ENCODE measurements at regions not wholly inside any gene's neighbourhood (a gene's known extent, or its start where the extent isn't known, plus 50 kb on each side); places are given as distances from the start of the nearest gene placed in this dataset.

DNA sequence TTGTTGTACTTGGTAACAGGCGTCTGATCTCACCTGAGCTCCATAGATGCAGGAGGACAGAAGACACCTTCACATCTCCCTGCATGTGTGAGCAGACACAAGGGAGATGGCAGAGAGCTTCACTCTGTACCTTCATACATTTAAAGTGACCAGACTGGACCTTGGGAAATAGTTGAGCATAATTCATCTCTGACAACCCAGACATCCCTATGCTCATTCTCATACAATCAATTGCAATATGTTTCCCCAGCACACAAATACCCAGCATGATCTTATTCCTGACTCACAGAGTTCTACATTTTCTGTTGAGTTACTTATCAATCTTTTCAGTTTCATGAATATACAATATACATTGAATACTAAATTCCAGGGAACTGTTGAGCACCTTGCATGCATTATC is 488.2 kb upstream of the API5 start:
- H2BK120ac ChIP-seq (ENCODE audit: low read depth, low read length), result no peak overlapping the region
- no CpG with 5 or more reads among the region's 1 CpG for WGBS (ENCODE audit: extremely low coverage, insufficient coverage, low lambda C conversion rate)
- no peak for DNase-seq
- no peak overlapping the region for H2BK15ac ChIP-seq (replicated peaks; ENCODE audit: low read depth)
- no peak overlapping the region for H3K18ac ChIP-seq (ENCODE audit: low read length)
- H4K8ac ChIP-seq (ENCODE audit: low read depth, low read length), result no peak overlapping the region
- H3K4me1 ChIP-seq (ENCODE audit: control insufficient read depth, low read depth, low read length), result no peaks in the 10 kb centered on the region
- no peaks in the 10 kb centered on the region for H3K79me2 ChIP-seq (ENCODE audit: control insufficient read depth, insufficient read depth, low read length)
- no peak overlapping the region for H2BK5ac ChIP-seq (ENCODE audit: low read length)
- no peak overlapping the region for H4K5ac ChIP-seq (ENCODE audit: low read length)
- H2AK5ac ChIP-seq (ENCODE audit: low read length), result no peak overlapping the region
- H3K79me1 ChIP-seq (ENCODE audit: low read length), result no peaks in the 10 kb centered on the region
- H3K4ac ChIP-seq (ENCODE audit: low read depth, low read length), result no peak overlapping the region
- no peak overlapping the region for H3K4me2 ChIP-seq (ENCODE audit: low read length)
- H3K36me3 ChIP-seq (ENCODE audit: control insufficient read depth, insufficient read depth, low read length), result no peaks in the 10 kb centered on the region
- H3K23ac ChIP-seq (ENCODE audit: low read length), result no peak overlapping the region
- H3K27me3 ChIP-seq (ENCODE audit: insufficient read depth, low read length, poor library complexity), result no peaks in the 10 kb centered on the region
- no peak overlapping the region for H3K9ac ChIP-seq (ENCODE audit: low read length)
- no peak overlapping the region for H3K27ac ChIP-seq (ENCODE audit: low read depth, low read length)
- H3K4me3 ChIP-seq (ENCODE audit: low read length), result no peak overlapping the region
- H3K56ac ChIP-seq (ENCODE audit: low read length), result no peak overlapping the region

DNA sequence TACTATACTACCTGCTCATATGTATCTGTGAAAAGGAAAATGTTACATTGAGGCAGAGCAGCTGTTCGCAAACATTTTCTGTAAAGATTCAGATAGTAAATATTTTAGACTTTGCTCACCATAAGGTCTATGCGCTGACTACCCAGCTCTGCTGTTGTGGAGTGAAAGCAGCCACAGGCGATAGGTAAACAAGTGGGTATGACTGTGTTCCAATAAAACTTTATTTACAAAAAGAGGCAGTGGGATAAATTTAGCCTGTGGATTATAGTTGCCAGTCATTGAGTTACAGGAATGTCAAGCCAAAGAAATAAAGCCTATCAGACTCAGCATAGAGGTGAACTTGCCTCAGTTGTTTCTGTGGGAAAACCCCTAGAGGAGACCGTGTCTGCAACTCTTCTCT is 487.7 kb upstream of the API5 start:
- H3K27ac ChIP-seq (ENCODE audit: low read depth, low read length), result no peak overlapping the region
- H3K4me1 ChIP-seq (ENCODE audit: control insufficient read depth, low read depth, low read length), result no peaks in the 10 kb centered on the region
- no peak overlapping the region for H2BK120ac ChIP-seq (ENCODE audit: low read depth, low read length)
- no CpG with 5 or more reads among the region's 4 CpGs for WGBS (ENCODE audit: extremely low coverage, insufficient coverage, low lambda C conversion rate)
- no peak overlapping the region for H2BK15ac ChIP-seq (replicated peaks; ENCODE audit: low read depth)
- no peak overlapping the region for H3K4me2 ChIP-seq (ENCODE audit: low read length)
- H3K4ac ChIP-seq (ENCODE audit: low read depth, low read length), result no peak overlapping the region
- H3K79me2 ChIP-seq (ENCODE audit: control insufficient read depth, insufficient read depth, low read length), result no peaks in the 10 kb centered on the region
- no peak for DNase-seq
- H3K18ac ChIP-seq (ENCODE audit: low read length), result no peak overlapping the region
- H2AK5ac ChIP-seq (ENCODE audit: low read length), result no peak overlapping the region
- no peak overlapping the region for H3K56ac ChIP-seq (ENCODE audit: low read length)
- H3K4me3 ChIP-seq (ENCODE audit: low read length), result no peak overlapping the region
- H4K5ac ChIP-seq (ENCODE audit: low read length), result no peak overlapping the region
- H3K9ac ChIP-seq (ENCODE audit: low read length), result no peak overlapping the region
- H2BK5ac ChIP-seq (ENCODE audit: low read length), result no peak overlapping the region
- H3K79me1 ChIP-seq (ENCODE audit: low read length), result no peaks in the 10 kb centered on the region
- H3K36me3 ChIP-seq (ENCODE audit: control insufficient read depth, insufficient read depth, low read length), result no peaks in the 10 kb centered on the region
- no peaks in the 10 kb centered on the region for H3K27me3 ChIP-seq (ENCODE audit: insufficient read depth, low read length, poor library complexity)
- no peak overlapping the region for H4K8ac ChIP-seq (ENCODE audit: low read depth, low read length)
- no peak overlapping the region for H3K23ac ChIP-seq (ENCODE audit: low read length)

DNA sequence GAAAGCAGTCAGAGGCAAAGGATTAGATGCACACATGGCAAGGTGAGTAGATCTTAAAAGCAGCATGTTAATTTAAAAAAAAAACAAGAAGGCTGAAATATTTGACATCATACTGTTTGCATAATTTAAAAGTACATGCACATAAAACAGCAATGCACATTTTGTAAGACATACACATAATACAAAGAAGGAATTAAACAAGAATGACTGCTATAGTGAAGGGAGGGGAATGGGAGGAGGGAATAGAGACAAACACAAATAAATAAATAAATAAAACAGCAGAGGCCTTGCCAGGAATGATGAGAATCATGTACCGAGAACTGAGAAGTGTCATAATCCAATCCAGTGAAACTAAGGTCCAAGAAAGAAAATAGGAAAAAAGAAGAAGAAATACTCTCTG is 486.2 kb upstream of the API5 start:
- Histone ChIP-seq H3K27me3 (ENCODE audit: insufficient read depth, low read length, poor library complexity) (no peaks in the 10 kb centered on the region), H3K27ac (ENCODE audit: low read depth, low read length) (no peak overlapping the region)
- WGBS (ENCODE audit: extremely low coverage, insufficient coverage, low lambda C conversion rate), result no CpG with 5 or more reads among the region's 1 CpG

DNA sequence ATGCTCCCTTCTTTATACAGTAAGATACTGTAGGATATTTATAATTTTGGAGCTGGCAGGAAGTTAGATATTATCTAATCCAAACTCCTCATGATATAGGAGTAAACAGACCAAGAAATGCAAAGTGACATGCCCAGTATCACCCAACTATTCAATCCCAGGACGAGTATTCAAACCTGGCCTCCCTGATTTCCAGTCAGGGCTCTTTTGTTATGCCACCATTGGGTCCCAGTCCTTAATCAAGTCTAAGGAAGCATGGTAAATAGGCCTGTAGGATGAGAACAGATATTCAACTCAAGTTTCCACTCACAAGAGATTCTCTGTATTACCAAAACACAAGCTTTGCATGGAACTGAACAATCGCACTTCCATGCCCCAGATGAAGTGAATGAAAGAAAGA is 484.0 kb upstream of the API5 start:
- Histone ChIP-seq H3K56ac (ENCODE audit: low read length) (no peak overlapping the region), H3K4me2 (ENCODE audit: low read length) (no peak overlapping the region)

More for the DNA sequence above, 486.2 kb upstream of the API5 start:
- H2AK5ac ChIP-seq (ENCODE audit: low read length), result no peak overlapping the region
- H2BK120ac ChIP-seq (ENCODE audit: low read depth, low read length), result no peak overlapping the region
- H3K4me2 ChIP-seq (ENCODE audit: low read length), result no peak overlapping the region
- H4K8ac ChIP-seq (ENCODE audit: low read depth, low read length), result no peak overlapping the region
- H2BK15ac ChIP-seq (replicated peaks; ENCODE audit: low read depth), result no peak overlapping the region
- no peak overlapping the region for H3K4me3 ChIP-seq (ENCODE audit: low read length)
- H3K56ac ChIP-seq (ENCODE audit: low read length), result no peak overlapping the region
- H4K5ac ChIP-seq (ENCODE audit: low read length), result no peak overlapping the region
- no peak overlapping the region for H3K9ac ChIP-seq (ENCODE audit: low read length)
- H3K79me1 ChIP-seq (ENCODE audit: low read length), result no peaks in the 10 kb centered on the region
- no peak overlapping the region for H3K18ac ChIP-seq (ENCODE audit: low read length)
- H3K79me2 ChIP-seq (ENCODE audit: control insufficient read depth, insufficient read depth, low read length), result no peaks in the 10 kb centered on the region
- no peak for DNase-seq
- H3K36me3 ChIP-seq (ENCODE audit: control insufficient read depth, insufficient read depth, low read length), result no peaks in the 10 kb centered on the region
- no peak overlapping the region for H3K4ac ChIP-seq (ENCODE audit: low read depth, low read length)
- H2BK5ac ChIP-seq (ENCODE audit: low read length), result no peak overlapping the region
- H3K4me1 ChIP-seq (ENCODE audit: control insufficient read depth, low read depth, low read length), result no peaks in the 10 kb centered on the region
- no peak overlapping the region for H3K23ac ChIP-seq (ENCODE audit: low read length)

DNA sequence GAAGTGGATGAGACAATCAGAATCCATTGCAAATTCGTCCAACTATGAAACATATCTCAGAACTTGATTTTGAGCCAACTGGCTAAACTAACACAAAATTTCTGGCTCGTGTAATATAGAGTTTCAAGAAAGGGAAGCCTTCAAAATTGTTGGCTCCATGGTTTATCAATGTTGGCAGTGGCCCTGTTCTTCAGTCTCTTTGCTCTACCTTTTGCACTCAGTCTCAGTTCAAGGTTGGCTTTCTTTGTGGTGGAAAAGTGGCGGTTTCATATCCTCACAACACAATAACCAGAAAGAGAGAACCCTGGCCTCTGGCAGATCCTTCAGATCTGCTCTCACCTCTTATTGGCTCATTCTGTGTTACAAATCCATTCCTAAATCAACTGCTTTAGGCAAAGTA is 473.8 kb upstream of the API5 start:
- no peak overlapping the region for H3K4me3 ChIP-seq (ENCODE audit: low read length)
- no peak overlapping the region for H3K23ac ChIP-seq (ENCODE audit: low read length)
- no peaks in the 10 kb centered on the region for H3K79me2 ChIP-seq (ENCODE audit: control insufficient read depth, insufficient read depth, low read length)
- H3K27me3 ChIP-seq (ENCODE audit: insufficient read depth, low read length, poor library complexity), result no peaks in the 10 kb centered on the region
- H3K4ac ChIP-seq (ENCODE audit: low read depth, low read length), result no peak overlapping the region
- H3K27ac ChIP-seq (ENCODE audit: low read depth, low read length), result no peak overlapping the region
- no peak overlapping the region for H2AK5ac ChIP-seq (ENCODE audit: low read length)
- no peaks in the 10 kb centered on the region for H3K36me3 ChIP-seq (ENCODE audit: control insufficient read depth, insufficient read depth, low read length)
- H2BK5ac ChIP-seq (ENCODE audit: low read length), result no peak overlapping the region
- H3K18ac ChIP-seq (ENCODE audit: low read length), result no peak overlapping the region
- no peaks in the 10 kb centered on the region for H3K4me1 ChIP-seq (ENCODE audit: control insufficient read depth, low read depth, low read length)
- no peak for DNase-seq
- H3K56ac ChIP-seq (ENCODE audit: low read length), result no peak overlapping the region
- no peak overlapping the region for H4K5ac ChIP-seq (ENCODE audit: low read length)
- H3K79me1 ChIP-seq (ENCODE audit: low read length), result no peaks in the 10 kb centered on the region
- H3K9ac ChIP-seq (ENCODE audit: low read length), result no peak overlapping the region
- H4K8ac ChIP-seq (ENCODE audit: low read depth, low read length), result no peak overlapping the region
- H2BK120ac ChIP-seq (ENCODE audit: low read depth, low read length), result no peak overlapping the region
- no peak overlapping the region for H3K4me2 ChIP-seq (ENCODE audit: low read length)
- H2BK15ac ChIP-seq (replicated peaks; ENCODE audit: low read depth), result no peak overlapping the region
- no CpG with 5 or more reads among the region's 3 CpGs for WGBS (ENCODE audit: extremely low coverage, insufficient coverage, low lambda C conversion rate)

More for the DNA sequence above, 484.0 kb upstream of the API5 start:
- no peak overlapping the region for H3K9ac ChIP-seq (ENCODE audit: low read length)
- no peaks in the 10 kb centered on the region for H3K36me3 ChIP-seq (ENCODE audit: control insufficient read depth, insufficient read depth, low read length)
- WGBS (ENCODE audit: extremely low coverage, insufficient coverage, low lambda C conversion rate), result no CpG with 5 or more reads among the region's 2 CpGs
- H4K8ac ChIP-seq (ENCODE audit: low read depth, low read length), result no peak overlapping the region
- no peak overlapping the region for H3K18ac ChIP-seq (ENCODE audit: low read length)
- H3K27ac ChIP-seq (ENCODE audit: low read depth, low read length), result no peak overlapping the region
- no peak overlapping the region for H2AK5ac ChIP-seq (ENCODE audit: low read length)
- H3K79me2 ChIP-seq (ENCODE audit: control insufficient read depth, insufficient read depth, low read length), result no peaks in the 10 kb centered on the region
- DNase-seq, result no peak
- no peak overlapping the region for H3K23ac ChIP-seq (ENCODE audit: low read length)
- H2BK5ac ChIP-seq (ENCODE audit: low read length), result no peak overlapping the region
- no peaks in the 10 kb centered on the region for H3K4me1 ChIP-seq (ENCODE audit: control insufficient read depth, low read depth, low read length)
- no peak overlapping the region for H3K4me3 ChIP-seq (ENCODE audit: low read length)
- H3K4ac ChIP-seq (ENCODE audit: low read depth, low read length), result no peak overlapping the region
- H2BK120ac ChIP-seq (ENCODE audit: low read depth, low read length), result no peak overlapping the region
- H3K27me3 ChIP-seq (ENCODE audit: insufficient read depth, low read length, poor library complexity), result no peaks in the 10 kb centered on the region
- H4K5ac ChIP-seq (ENCODE audit: low read length), result no peak overlapping the region
- no peak overlapping the region for H2BK15ac ChIP-seq (replicated peaks; ENCODE audit: low read depth)
- no peaks in the 10 kb centered on the region for H3K79me1 ChIP-seq (ENCODE audit: low read length)

DNA sequence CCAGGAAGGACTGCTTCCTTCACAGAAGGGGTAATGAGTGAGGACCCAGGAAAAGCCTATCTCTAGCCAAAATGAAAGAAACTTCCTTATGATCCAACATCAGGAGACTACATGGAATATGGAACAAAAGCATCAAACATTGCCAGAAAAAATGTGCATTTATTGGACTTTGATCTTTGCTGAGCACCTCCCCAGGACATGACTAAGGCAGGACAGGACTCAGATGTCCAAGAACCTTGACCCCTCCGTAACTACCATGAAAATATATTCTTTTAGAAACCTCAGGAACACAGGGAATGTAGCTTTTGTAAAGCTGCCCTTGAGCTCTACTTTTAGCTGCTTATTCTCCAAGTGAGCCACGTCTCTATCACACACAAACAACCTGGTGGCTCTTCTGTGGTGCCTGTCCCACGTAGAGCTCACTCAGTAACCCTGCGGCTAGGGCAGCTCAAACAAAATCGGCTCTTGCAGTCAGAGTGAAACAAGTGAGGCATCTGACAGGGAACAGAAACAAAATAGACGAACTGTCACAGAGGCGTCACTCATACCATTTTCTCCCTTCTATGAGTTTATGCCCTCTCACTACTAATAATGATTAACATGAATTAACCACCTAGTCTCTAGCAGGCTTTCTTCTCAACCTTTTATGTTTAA is 471.5 kb upstream of the API5 start:
- H3K18ac ChIP-seq (ENCODE audit: low read length), result no peak overlapping the region
- no CpG with 5 or more reads among the region's 7 CpGs for WGBS (ENCODE audit: extremely low coverage, insufficient coverage, low lambda C conversion rate)
- no peaks in the 10 kb centered on the region for H3K4me1 ChIP-seq (ENCODE audit: control insufficient read depth, low read depth, low read length)
- H3K9ac ChIP-seq (ENCODE audit: low read length), result no peak overlapping the region
- no peak overlapping the region for H3K23ac ChIP-seq (ENCODE audit: low read length)
- no peak for DNase-seq
- no peaks in the 10 kb centered on the region for H3K79me2 ChIP-seq (ENCODE audit: control insufficient read depth, insufficient read depth, low read length)
- H3K56ac ChIP-seq (ENCODE audit: low read length), result peak overlapping the region; percentile 17
- H2BK5ac ChIP-seq (ENCODE audit: low read length), result no peak overlapping the region
- H2BK15ac ChIP-seq (replicated peaks; ENCODE audit: low read depth), result no peak overlapping the region
- H2BK120ac ChIP-seq (ENCODE audit: low read depth, low read length), result no peak overlapping the region
- no peaks in the 10 kb centered on the region for H3K79me1 ChIP-seq (ENCODE audit: low read length)
- no peak overlapping the region for H4K8ac ChIP-seq (ENCODE audit: low read depth, low read length)
- H3K36me3 ChIP-seq (ENCODE audit: control insufficient read depth, insufficient read depth, low read length), result no peaks in the 10 kb centered on the region
- H3K4ac ChIP-seq (ENCODE audit: low read depth, low read length), result no peak overlapping the region
- no peak overlapping the region for H3K27ac ChIP-seq (ENCODE audit: low read depth, low read length)
- no peak overlapping the region for H4K5ac ChIP-seq (ENCODE audit: low read length)
- H2AK5ac ChIP-seq (ENCODE audit: low read length), result no peak overlapping the region
- H3K27me3 ChIP-seq (ENCODE audit: insufficient read depth, low read length, poor library complexity), result no peaks in the 10 kb centered on the region
- no peak overlapping the region for H3K4me2 ChIP-seq (ENCODE audit: low read length)
- H3K4me3 ChIP-seq (ENCODE audit: low read length), result no peak overlapping the region
